PC-3 (cell line): ENCODE measurements at regions not wholly inside any gene's neighbourhood (a gene's known extent, or its start where the extent isn't known, plus 50 kb on each side); places are given as distances from the start of the nearest gene placed in this dataset.

ENCODE experiments used
- ATAC-seq: fragments of 200-7000 bp; cut with Tn5 transposase; 2 replicates; pipeline ENCODE4 v1.9.1; 2020; ENCODE audit warnings: mild to moderate bottlenecking, moderate library complexity
- BruUV-seq: library from RNA; stranded (reverse); fragments of 400-500 nt; replicated peaks from 2 replicates; lab custom pipeline; 2021; lab: Mats Ljungman, UMichigan
- CTCF ChIA-PET: fragments of 300-600 bp; sonication (Branson Sonifier 250); formaldehyde crosslinking; loops from one replicate; lab custom pipeline; 2022; ENCODE audit warnings: antibody characterized with exemption; lab: Charles Lee
- POLR2A ChIA-PET: fragments of 300-600 bp; sonication (Branson Sonifier 250); formaldehyde crosslinking; loops from one replicate; lab custom pipeline; 2022; ENCODE audit warnings: antibody characterized with exemption; ENCODE audit not compliant: unreplicated experiment; lab: Charles Lee
- DNase-seq: peaks from one replicate; pipeline ENCODE4 v3.0.0-alpha.2; 2015
- H2AFZ ChIP-seq: fragments of 300-600 bp; sonication (generic); 2 replicates; pipeline ENCODE4 v1.6.0; 2016; ENCODE audit warnings: antibody characterized with exemption, low read length
- H3F3A ChIP-seq: fragments of 300-600 bp; sonication (generic); one replicate; pipeline ENCODE4 v1.6.0; 2017; ENCODE audit warnings: antibody characterized with exemption, low read length, control low read depth, mild to moderate bottlenecking; ENCODE audit not compliant: unreplicated experiment
- H3K27ac ChIP-seq: fragments of 300-600 bp; sonication (generic); 2 replicates; pipeline ENCODE4 v1.5.1; 2016; ENCODE audit warnings: mild to moderate bottlenecking, low read length
- H3K27me3 ChIP-seq: fragments of 300-600 bp; sonication (generic); 2 replicates; pipeline ENCODE4 v1.6.1; 2016; ENCODE audit warnings: low read length, mixed read lengths
- H3K36me3 ChIP-seq: fragments of 300-600 bp; sonication (generic); 2 replicates; pipeline ENCODE4 v1.6.1; 2016; ENCODE audit warnings: low read depth, mixed run types, low read length, mixed read lengths
- H3K4me1 ChIP-seq: fragments of 300-600 bp; sonication (generic); 2 replicates; pipeline ENCODE4 v1.5.1; 2016; ENCODE audit warnings: low read length; ENCODE audit not compliant: insufficient read depth
- H3K4me2 ChIP-seq: fragments of 300-600 bp; sonication (generic); 2 replicates; pipeline ENCODE4 v1.6.0; 2016; ENCODE audit warnings: low read length
- H3K4me3 ChIP-seq: fragments of 300-600 bp; sonication (generic); 2 replicates; pipeline ENCODE4 v1.5.1; 2016; ENCODE audit warnings: mild to moderate bottlenecking, low read length, mixed read lengths
- H3K79me2 ChIP-seq: fragments of 300-600 bp; sonication (generic); 2 replicates; pipeline ENCODE4 v1.6.1; 2017; ENCODE audit warnings: low read length, mixed read lengths
- H3K9ac ChIP-seq: fragments of 300-600 bp; sonication (generic); 2 replicates; pipeline ENCODE4 v1.6.0; 2016; ENCODE audit warnings: mild to moderate bottlenecking, low read length
- H3K9me2 ChIP-seq: fragments of 300-600 bp; sonication (generic); replicated peaks from 2 replicates; pipeline ENCODE4 v1.6.1; 2016; ENCODE audit warnings: mixed run types, low read length, mixed read lengths
- H3K9me3 ChIP-seq: fragments of 300-600 bp; sonication (generic); 2 replicates; pipeline ENCODE4 v1.6.1; 2016; ENCODE audit warnings: low read length, mixed read lengths
- H4K20me1 ChIP-seq: fragments of 300-600 bp; sonication (generic); 2 replicates; pipeline ENCODE4 v1.6.1; 2016; ENCODE audit warnings: low read length, mixed read lengths
- EZH2 ChIP-seq: fragments of 300-600 bp; sonication (generic); IDR thresholded peaks from one replicate; pipeline ENCODE4 v1.6.1; 2017; ENCODE audit warnings: antibody characterized with exemption, mild to moderate bottlenecking, low read length; ENCODE audit not compliant: unreplicated experiment
- EZH2phosphoT487 ChIP-seq: fragments of 300-600 bp; sonication (generic); IDR thresholded peaks from 2 replicates; pipeline ENCODE4 v1.6.1; 2018; ENCODE audit warnings: mild to moderate bottlenecking, antibody characterized with exemption, low read length, borderline replicate concordance
- intact Hi-C: fragments of 100-400 bp; cut with micrococcal nuclease; formaldehyde crosslinking; loops from 2 replicates; pipeline ENCODE4 v1.9.0; 2023
- TF ChIP-seq, protein P1 (sequence below): fragments of 300-600 bp; sonication (generic); conservative IDR thresholded peaks from 2 replicates; pipeline ENCODE4 v1.5.1; 2017; ENCODE audit warnings: antibody characterized with exemption, low read depth, mild to moderate bottlenecking, low read length

DNA sequence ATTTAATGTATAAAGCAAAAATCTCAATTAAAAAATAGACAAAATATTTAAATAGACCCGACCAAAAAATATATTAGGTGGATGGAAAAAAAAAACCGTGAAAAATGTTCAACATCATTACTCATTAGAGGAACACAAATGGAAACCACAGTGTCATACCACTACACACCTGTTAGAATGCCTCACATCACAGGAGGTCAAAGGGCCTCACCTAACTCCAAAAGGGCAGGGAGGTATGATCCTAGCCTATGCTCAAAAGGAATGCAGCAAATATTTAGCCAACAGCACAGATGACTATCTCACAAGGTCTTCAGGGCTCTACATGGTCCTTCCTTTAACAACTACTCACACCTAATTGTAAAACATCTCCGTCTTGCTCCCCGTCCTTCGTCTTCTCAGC, 185.5 kb upstream of the SETBP1 start:
- intact Hi-C loops: no loop called here

DNA sequence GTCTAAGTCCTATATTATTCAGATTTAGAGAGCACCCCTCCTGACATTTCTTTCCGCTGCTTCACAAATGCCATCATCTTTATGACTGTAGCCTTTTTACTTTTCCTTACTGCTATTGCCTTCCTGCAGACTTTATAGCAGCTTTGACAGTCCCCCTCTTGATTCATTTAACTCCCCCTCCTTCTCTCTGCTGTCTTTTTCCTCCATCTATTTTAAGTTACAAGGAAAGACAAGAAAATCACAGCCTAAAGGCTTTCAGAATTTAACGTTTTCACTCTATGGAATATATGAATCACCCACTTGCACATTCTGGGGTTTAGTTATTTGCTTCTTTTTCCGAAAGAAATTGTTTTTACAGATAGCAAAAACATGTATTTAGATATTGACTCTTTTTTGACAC, 183.4 kb upstream of the SETBP1 start:
- no peak overlapping the region for H3K4me2 ChIP-seq
- POLR2A ChIA-PET: no interaction called here
- no peaks in the 10 kb centered on the region for H3K4me1 ChIP-seq
- no peaks in the 10 kb centered on the region for H3K79me2 ChIP-seq
- no peaks in the 10 kb centered on the region for H3K36me3 ChIP-seq
- H3K27me3 ChIP-seq: no peaks in the 10 kb centered on the region
- intact Hi-C loops: no loop called here
- no peak overlapping the region for H3K9ac ChIP-seq
- H3K27ac ChIP-seq: no peak overlapping the region
- H3K9me2 ChIP-seq: no peaks in the 10 kb centered on the region
- no peak for ATAC-seq
- CTCF ChIA-PET: no interaction called here
- BruUV-seq: no TSS peak
- H4K20me1 ChIP-seq: no peaks in the 10 kb centered on the region
- no peaks in the 10 kb centered on the region for H3F3A ChIP-seq
- H2AFZ ChIP-seq: no peak overlapping the region
- H3K9me3 ChIP-seq: no peaks in the 10 kb centered on the region
- no peak overlapping the region for H3K4me3 ChIP-seq
- no peak for DNase-seq
- TF ChIP-seq EZH2phosphoT487 (no peak), EZH2 (no peak)
- TF ChIP-seq, protein P1, sequence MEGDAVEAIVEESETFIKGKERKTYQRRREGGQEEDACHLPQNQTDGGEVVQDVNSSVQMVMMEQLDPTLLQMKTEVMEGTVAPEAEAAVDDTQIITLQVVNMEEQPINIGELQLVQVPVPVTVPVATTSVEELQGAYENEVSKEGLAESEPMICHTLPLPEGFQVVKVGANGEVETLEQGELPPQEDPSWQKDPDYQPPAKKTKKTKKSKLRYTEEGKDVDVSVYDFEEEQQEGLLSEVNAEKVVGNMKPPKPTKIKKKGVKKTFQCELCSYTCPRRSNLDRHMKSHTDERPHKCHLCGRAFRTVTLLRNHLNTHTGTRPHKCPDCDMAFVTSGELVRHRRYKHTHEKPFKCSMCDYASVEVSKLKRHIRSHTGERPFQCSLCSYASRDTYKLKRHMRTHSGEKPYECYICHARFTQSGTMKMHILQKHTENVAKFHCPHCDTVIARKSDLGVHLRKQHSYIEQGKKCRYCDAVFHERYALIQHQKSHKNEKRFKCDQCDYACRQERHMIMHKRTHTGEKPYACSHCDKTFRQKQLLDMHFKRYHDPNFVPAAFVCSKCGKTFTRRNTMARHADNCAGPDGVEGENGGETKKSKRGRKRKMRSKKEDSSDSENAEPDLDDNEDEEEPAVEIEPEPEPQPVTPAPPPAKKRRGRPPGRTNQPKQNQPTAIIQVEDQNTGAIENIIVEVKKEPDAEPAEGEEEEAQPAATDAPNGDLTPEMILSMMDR: no peak

More for the DNA sequence above, 185.5 kb upstream of the SETBP1 start:
- Histone ChIP-seq H2AFZ (no peak overlapping the region), H4K20me1 (no peaks in the 10 kb centered on the region), H3F3A (no peaks in the 10 kb centered on the region), H3K27me3 (no peaks in the 10 kb centered on the region), H3K4me1 (no peaks in the 10 kb centered on the region), H3K4me2 (no peak overlapping the region), H3K79me2 (no peaks in the 10 kb centered on the region), H3K9ac (no peak overlapping the region), H3K9me3 (no peaks in the 10 kb centered on the region), H3K27ac (no peak overlapping the region), H3K4me3 (no peak overlapping the region), H3K9me2 (no peaks in the 10 kb centered on the region), H3K36me3 (no peaks in the 10 kb centered on the region)
- no peak for TF ChIP-seq EZH2
- POLR2A ChIA-PET: no interaction called here
- no peak for ATAC-seq
- CTCF ChIA-PET: no interaction called here
- no TSS peak for BruUV-seq
- no peak for DNase-seq

DNA sequence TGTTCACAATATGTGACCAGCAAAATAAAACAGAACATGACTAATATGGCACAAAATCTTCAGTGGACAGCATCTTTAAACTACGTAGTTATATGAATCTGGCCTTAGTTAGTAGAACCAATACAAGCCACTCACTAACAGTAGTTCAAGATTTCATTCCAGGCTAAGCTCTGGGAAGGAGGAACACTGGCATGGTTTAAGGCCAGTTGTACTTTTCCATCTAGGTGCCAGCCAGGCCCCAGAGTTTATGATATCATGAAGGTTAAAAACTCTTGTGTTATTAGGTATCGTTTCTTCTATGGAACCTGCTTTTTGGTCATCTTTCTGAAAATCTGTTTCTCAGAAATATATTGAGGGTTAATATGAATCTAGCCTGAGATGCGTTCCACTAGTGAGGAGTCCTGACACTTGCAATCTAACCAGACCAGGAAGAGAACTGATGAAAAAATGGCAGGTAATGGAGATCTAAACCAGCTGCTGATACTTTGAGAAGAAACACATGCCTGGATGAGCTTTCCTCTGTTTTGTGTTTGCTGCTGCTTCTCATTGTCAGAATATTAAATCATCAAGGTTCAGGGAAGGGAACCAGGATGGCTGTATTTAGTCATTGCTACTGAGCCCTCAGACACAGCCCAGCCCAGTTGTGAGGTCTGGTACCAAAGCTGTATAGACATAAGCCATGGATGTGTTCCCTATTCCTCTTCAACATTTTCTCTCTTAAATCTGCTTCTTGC, 182.8 kb upstream of the SETBP1 start:
- Histone ChIP-seq H3K9ac (no peak overlapping the region), H3K27me3 (no peaks in the 10 kb centered on the region), H2AFZ (no peak overlapping the region), H3K79me2 (no peaks in the 10 kb centered on the region), H3K4me3 (no peak overlapping the region), H3K27ac (no peak overlapping the region), H3K4me1 (no peaks in the 10 kb centered on the region), H3K36me3 (no peaks in the 10 kb centered on the region), H3K9me3 (no peaks in the 10 kb centered on the region), H3K4me2 (no peak overlapping the region), H3K9me2 (no peaks in the 10 kb centered on the region), H3F3A (no peaks in the 10 kb centered on the region), H4K20me1 (no peaks in the 10 kb centered on the region)
- ChIA-PET CTCF (no interaction called here), POLR2A (no interaction called here)
- no TSS peak for BruUV-seq
- DNase-seq (no peak), ATAC-seq (no peak)
- intact Hi-C loops: no loop called here
- TF ChIP-seq EZH2: no peak
- TF ChIP-seq, protein P1: no peak
- no peak for TF ChIP-seq EZH2phosphoT487
